ENCODE measurements at regions not wholly inside any gene's neighbourhood (a gene's known extent, or its start where the extent isn't known, plus 50 kb on each side); places are given as distances from the start of the nearest gene placed in this dataset.

- WGBS, 4 donors = 50 to 75% (median 70%) methylated on average over 1 of the region's 1 CpG
- no peak for ATAC-seq
- no peak for DNase-seq
Observed at GRCh38 chr2:22885245-22885644, 499.7 kb upstream of the KLHL29 start.

GRCh38 chr2:22887426-22887825 is 497.6 kb upstream of the KLHL29 start:
- DNase-seq = no peak
- Histone ChIP-seq H3K36me3 (no peaks in the 10 kb centered on the region), H3K27ac (no peak overlapping the region), H3K9me3 (no peaks in the 10 kb centered on the region), H3K4me3 (no peak overlapping the region), H3K27me3 (peaks cover 0 to 3% (median 0%) of the 10 kb centered on the region in 9 donors), H3K4me1 (no peaks in the 10 kb centered on the region)
- TF ChIP-seq CTCF (IDR thresholded peaks at IDR 0.05) (no peak), POLR2A (IDR thresholded peaks at IDR 0.05) (no peak)
- no peak for ATAC-seq
- 63 to 78% (median 70%) methylated on average over 4 of the region's 4 CpGs for WGBS, 4 donors
- intact Hi-C loops (cut with DNase I) = no loop called here

More at GRCh38 chr2:22885245-22885644, 499.7 kb upstream of the KLHL29 start:
- Histone ChIP-seq H3K36me3 (no peaks in the 10 kb centered on the region), H3K4me3 (no peak overlapping the region), H3K9me3 (no peaks in the 10 kb centered on the region), H3K4me1 (no peaks in the 10 kb centered on the region), H3K27me3 (peaks cover 0 to 3% (median 0%) of the 10 kb centered on the region in 9 donors), H3K27ac (no peak overlapping the region)
- TF ChIP-seq CTCF (IDR thresholded peaks at IDR 0.05) (no peak), POLR2A (IDR thresholded peaks at IDR 0.05) (no peak)
- intact Hi-C loops (cut with DNase I) = no loop called here

GRCh38 chr2:22887845-22888244 is 497.1 kb upstream of the KLHL29 start:
- no peak overlapping the region for H3K4me3 ChIP-seq
- no peaks in the 10 kb centered on the region for H3K4me1 ChIP-seq
- TF ChIP-seq CTCF (IDR thresholded peaks at IDR 0.05) (no peak), POLR2A (IDR thresholded peaks at IDR 0.05) (no peak)
- H3K36me3 ChIP-seq = no peaks in the 10 kb centered on the region
- H3K9me3 ChIP-seq = no peaks in the 10 kb centered on the region
- intact Hi-C loops (cut with DNase I) = no loop called here
- ATAC-seq (no peak), DNase-seq (no peak)
- H3K27ac ChIP-seq = no peak overlapping the region
- H3K27me3 ChIP-seq = peaks cover 0 to 3% (median 0%) of the 10 kb centered on the region in 9 donors
- 67 to 74% (median 71%) methylated on average over 8 of the region's 8 CpGs for WGBS, 4 donors

- Histone ChIP-seq H3K27me3 (peaks cover 0 to 3% (median 0%) of the 10 kb centered on the region in 9 donors), H3K36me3 (no peaks in the 10 kb centered on the region), H3K27ac (no peak overlapping the region), H3K4me3 (no peak overlapping the region), H3K9me3 (no peaks in the 10 kb centered on the region), H3K4me1 (no peaks in the 10 kb centered on the region)
- no peak for TF ChIP-seq CTCF (IDR thresholded peaks at IDR 0.05)
- no peak for TF ChIP-seq POLR2A (IDR thresholded peaks at IDR 0.05)
- intact Hi-C loops (cut with DNase I) = no loop called here
- ATAC-seq (no peak), DNase-seq (no peak)
- 83 to 98% (median 87%) methylated on average over 5 of the region's 5 CpGs for WGBS, 4 donors
Observed at GRCh38 chr2:22890132-22890531, 494.8 kb upstream of the KLHL29 start.

Measured in heart left ventricle (tissue), 16 donors.